ENCODE measurements at regions not wholly inside any gene's neighbourhood (a gene's known extent, or its start where the extent isn't known, plus 50 kb on each side); places are given as distances from the start of the nearest gene placed in this dataset.

DNA sequence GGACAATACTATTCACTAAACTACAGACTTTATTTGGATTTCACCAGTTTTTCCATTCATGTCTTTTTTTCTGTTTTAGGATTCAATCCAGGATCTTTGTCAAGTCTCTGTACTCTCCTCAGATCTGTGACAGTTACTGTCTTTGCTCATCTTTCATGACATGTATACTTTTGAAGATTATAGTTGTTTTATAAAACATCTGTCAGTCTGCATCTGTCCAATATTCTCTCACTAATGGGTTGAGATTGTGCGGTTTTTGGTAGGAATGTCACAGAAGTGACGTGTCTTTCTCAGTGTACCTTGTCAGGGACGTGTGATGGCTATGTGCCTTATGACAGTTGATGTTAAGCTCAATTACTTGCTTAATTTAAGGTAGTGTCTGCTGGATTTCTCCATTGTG, 124.9 kb upstream of the TPK1 start:
- TF ChIP-seq POLR2A (IDR thresholded peaks at IDR 0.05): no peak
- TF ChIP-seq, protein P1, sequence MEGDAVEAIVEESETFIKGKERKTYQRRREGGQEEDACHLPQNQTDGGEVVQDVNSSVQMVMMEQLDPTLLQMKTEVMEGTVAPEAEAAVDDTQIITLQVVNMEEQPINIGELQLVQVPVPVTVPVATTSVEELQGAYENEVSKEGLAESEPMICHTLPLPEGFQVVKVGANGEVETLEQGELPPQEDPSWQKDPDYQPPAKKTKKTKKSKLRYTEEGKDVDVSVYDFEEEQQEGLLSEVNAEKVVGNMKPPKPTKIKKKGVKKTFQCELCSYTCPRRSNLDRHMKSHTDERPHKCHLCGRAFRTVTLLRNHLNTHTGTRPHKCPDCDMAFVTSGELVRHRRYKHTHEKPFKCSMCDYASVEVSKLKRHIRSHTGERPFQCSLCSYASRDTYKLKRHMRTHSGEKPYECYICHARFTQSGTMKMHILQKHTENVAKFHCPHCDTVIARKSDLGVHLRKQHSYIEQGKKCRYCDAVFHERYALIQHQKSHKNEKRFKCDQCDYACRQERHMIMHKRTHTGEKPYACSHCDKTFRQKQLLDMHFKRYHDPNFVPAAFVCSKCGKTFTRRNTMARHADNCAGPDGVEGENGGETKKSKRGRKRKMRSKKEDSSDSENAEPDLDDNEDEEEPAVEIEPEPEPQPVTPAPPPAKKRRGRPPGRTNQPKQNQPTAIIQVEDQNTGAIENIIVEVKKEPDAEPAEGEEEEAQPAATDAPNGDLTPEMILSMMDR (IDR thresholded peaks at IDR 0.05): no peak
